Psoas muscle (tissue), 7 donors: ENCODE measurements at regions not wholly inside any gene's neighbourhood (a gene's known extent, or its start where the extent isn't known, plus 50 kb on each side); places are given as distances from the start of the nearest gene placed in this dataset.

Source experiments
- ATAC-seq, 4 donors: fragments of 200-7000 bp; cut with Tn5 transposase; one replicate each; pipeline ENCODE4 v1.9.1; 2020; ENCODE audit warnings: moderate library complexity in 3 of 4, mild to moderate bottlenecking in 2 of 4
- DNase-seq, 2 donors: peaks; one replicate each; pipeline ENCODE4 v3.0.0-alpha.2; 2020
- H3K27ac ChIP-seq: fragments of 200-600 bp; one replicate; pipeline ENCODE4 v1.8.0; 2022
- H3K27me3 ChIP-seq, 3 donors: fragments of 200-600 bp in 1 of 3; one replicate each; pipeline versions ENCODE4 v1.6.1 to v1.8.0; 2013 to 2022; ENCODE audit warnings: low read length in 2 of 3, mild to moderate bottlenecking in 2 of 3, moderate library complexity in 1 of 3; ENCODE audit not compliant: insufficient read depth in 3 of 3
- H3K36me3 ChIP-seq, 2 donors: fragments of 200-600 bp in 1 of 2; one replicate each; pipeline versions ENCODE4 v1.6.1 to v1.8.0; 2013 to 2022; ENCODE audit warnings: low read depth in 1 of 2, mild to moderate bottlenecking in 1 of 2, moderate library complexity in 1 of 2; ENCODE audit not compliant: insufficient read depth in 1 of 2
- H3K4me1 ChIP-seq: fragments of 200-600 bp; one replicate; pipeline ENCODE4 v1.8.0; 2022
- H3K4me3 ChIP-seq: fragments of 200-600 bp; one replicate; pipeline ENCODE4 v1.8.0; 2022; ENCODE audit warnings: mild to moderate bottlenecking
- H3K9me3 ChIP-seq: fragments of 200-600 bp; one replicate; pipeline ENCODE4 v1.8.0; 2022
- WGBS, 3 donors: extraction: QIAGEN DNeasy Blood & Tissue Kit; methylation state at CpG; one replicate each; pipeline versions ENCODE4 v1.1.6 to v1.1.7; 2013; 5-methylcytosine and 5-hydroxymethylcytosine counted together
- intact Hi-C, 2 donors: fragments of 100-400 bp; cut with DNase I; formaldehyde crosslinking; loops; one replicate each; pipeline versions ENCODE4 v1.11.0 to v1.14.2; 2022
- TF ChIP-seq, protein P1 (sequence below): fragments of 200-600 bp; IDR thresholded peaks from one replicate; pipeline ENCODE4 v1.8.0; 2022; ENCODE audit warnings: antibody characterized with exemption
- donor health status: healthy with polysubstance abuse.
- donor health status: DM: no; HTN: no; CAD: no; lungs with moderate emphysema.
- donor health status: Bipolar disorder and iron deficiency.
- donor health status: healthy.
- donor health status: DM: yes; HTN: yes; CAD: no.
- donor health status: DM: no; HTN: no; CAD: no.
- donor health status: DM: yes; HTN: yes; CAD: no.

DNA sequence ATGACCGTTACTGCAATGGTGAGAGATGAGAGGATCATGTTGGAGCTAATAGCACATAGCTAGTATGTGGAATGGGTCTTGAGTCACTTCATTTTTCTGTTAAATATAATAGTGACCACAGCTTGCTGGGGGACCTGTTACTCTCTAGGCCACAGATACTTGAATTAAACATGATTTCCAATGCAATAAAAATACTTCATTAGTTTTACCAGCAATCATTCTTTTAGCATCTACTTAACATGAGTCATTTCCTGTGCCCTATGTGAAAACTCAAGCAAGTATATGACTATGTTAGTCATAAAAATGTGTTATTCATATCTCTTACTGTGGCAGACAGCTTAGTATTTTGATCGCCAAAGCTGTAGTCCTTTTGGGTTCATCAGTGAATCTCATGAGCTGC lies 798.8 kb downstream of the SLC16A7 start:
- 80 to 97% (median 84%) methylated on average over 2 of the region's 2 CpGs for WGBS, 3 donors
- ATAC-seq (no peak), DNase-seq (no peak)
- intact Hi-C loops, result no loop called here
- no peak overlapping the region for H3K4me3 ChIP-seq
- no peaks in the 10 kb centered on the region for H3K4me1 ChIP-seq
- TF ChIP-seq, protein P1, sequence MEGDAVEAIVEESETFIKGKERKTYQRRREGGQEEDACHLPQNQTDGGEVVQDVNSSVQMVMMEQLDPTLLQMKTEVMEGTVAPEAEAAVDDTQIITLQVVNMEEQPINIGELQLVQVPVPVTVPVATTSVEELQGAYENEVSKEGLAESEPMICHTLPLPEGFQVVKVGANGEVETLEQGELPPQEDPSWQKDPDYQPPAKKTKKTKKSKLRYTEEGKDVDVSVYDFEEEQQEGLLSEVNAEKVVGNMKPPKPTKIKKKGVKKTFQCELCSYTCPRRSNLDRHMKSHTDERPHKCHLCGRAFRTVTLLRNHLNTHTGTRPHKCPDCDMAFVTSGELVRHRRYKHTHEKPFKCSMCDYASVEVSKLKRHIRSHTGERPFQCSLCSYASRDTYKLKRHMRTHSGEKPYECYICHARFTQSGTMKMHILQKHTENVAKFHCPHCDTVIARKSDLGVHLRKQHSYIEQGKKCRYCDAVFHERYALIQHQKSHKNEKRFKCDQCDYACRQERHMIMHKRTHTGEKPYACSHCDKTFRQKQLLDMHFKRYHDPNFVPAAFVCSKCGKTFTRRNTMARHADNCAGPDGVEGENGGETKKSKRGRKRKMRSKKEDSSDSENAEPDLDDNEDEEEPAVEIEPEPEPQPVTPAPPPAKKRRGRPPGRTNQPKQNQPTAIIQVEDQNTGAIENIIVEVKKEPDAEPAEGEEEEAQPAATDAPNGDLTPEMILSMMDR, result no peak
- H3K27me3 ChIP-seq, result no peaks in the 10 kb centered on the region
- H3K36me3 ChIP-seq, result no peaks in the 10 kb centered on the region
- H3K9me3 ChIP-seq, result no peaks in the 10 kb centered on the region
- no peak overlapping the region for H3K27ac ChIP-seq

DNA sequence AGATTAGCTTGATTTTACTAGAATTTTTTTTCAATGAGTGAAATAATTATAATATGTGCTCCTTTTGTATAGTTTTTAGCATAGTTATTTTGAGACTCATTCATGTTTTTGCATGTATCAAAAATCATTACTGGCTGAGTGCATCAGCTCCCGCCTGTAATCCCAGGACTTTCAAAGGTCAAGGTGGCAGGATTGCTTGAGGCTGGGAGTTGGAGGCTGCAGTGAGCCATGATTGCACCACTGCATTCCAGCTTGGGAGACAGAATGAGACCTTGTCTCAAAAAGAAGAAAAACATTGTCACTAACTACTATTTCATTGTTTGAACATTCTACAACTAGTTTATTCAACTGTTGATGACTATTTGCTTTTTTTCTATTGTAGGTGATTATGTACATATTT lies 802.7 kb downstream of the SLC16A7 start:
- 73 to 87% (median 76%) methylated on average over 1 of the region's 1 CpG for WGBS, 3 donors

DNA sequence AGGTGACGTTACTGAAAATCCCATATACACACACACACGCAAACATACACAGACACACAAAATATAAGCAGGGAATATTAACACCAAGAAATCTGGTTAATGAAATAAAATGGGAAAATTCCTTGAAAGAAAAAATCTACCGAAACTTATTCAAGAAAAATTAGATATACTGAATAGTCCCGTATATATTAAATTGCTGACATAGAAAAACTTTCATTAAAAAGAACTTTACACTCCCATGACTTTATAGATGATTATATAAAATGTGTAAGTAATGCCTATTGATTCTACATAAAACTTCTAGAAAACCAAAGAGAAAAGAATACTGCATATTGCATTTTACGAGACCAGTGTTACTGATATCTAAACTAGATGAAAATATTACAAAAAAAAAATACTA lies 803.2 kb downstream of the SLC16A7 start:
- Histone ChIP-seq H3K36me3 (no peaks in the 10 kb centered on the region), H3K27me3 (no peaks in the 10 kb centered on the region), H3K27ac (no peak overlapping the region), H3K9me3 (no peaks in the 10 kb centered on the region), H3K4me1 (no peaks in the 10 kb centered on the region), H3K4me3 (no peak overlapping the region)
- DNase-seq (no peak), ATAC-seq (no peak)
- intact Hi-C loops, result no loop called here
- 93 to 96% (median 95%) methylated on average over 5 of the region's 5 CpGs for WGBS, 3 donors
- TF ChIP-seq, protein P1, result no peak

More for the DNA sequence above, 802.7 kb downstream of the SLC16A7 start:
- Histone ChIP-seq H3K4me1 (no peaks in the 10 kb centered on the region), H3K27ac (no peak overlapping the region), H3K27me3 (no peaks in the 10 kb centered on the region), H3K4me3 (no peak overlapping the region), H3K9me3 (no peaks in the 10 kb centered on the region), H3K36me3 (no peaks in the 10 kb centered on the region)
- DNase-seq, result no peak
- intact Hi-C loops, result no loop called here
- TF ChIP-seq, protein P1, result no peak
- no peak for ATAC-seq

DNA sequence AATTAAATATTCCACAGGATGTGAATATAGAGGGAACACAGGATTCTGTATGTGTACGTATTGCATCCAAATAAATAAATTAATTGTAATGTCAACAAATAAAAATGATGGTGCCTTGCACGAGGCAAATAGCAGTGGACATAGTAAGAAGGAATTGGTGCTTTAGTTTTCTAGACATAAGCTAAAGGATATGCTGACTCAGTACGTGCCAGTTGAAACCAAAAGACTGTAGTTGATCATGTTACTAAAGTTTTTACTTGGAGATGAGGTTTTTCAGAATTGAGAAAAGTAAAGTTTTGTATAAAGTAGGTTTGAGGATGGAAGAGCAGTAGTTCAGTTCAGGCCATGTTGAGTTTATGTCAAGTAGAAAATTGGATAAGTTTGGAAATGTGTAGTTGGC lies 807.2 kb downstream of the SLC16A7 start:
- TF ChIP-seq, protein P1, result no peak
- Histone ChIP-seq H3K4me3 (no peak overlapping the region), H3K27me3 (no peaks in the 10 kb centered on the region), H3K27ac (no peak overlapping the region), H3K4me1 (no peaks in the 10 kb centered on the region), H3K36me3 (no peaks in the 10 kb centered on the region), H3K9me3 (no peaks in the 10 kb centered on the region)
- 76 to 83% (median 77%) methylated on average over 3 of the region's 3 CpGs for WGBS, 3 donors
- no peak for DNase-seq
- no peak for ATAC-seq
- intact Hi-C loops, result no loop called here

DNA sequence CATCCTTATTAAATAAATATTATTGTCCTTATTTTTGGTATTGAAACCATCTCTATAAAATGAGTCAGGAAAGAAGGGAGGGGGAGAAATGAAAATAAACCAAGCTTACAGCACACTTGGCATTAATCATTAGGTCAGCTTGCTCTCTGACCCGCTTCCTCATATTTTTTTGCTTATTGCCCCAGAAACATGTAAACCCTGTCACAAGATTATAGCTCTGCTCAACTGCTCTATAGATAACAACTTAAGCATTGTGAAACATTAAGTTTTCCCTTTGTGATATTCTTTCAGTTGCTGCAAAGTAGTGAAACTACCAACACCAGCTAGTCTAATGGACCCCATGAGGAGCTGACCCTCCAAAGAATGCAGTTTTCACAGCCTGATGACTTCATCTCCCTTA lies 819.5 kb downstream of the SLC16A7 start:
- Histone ChIP-seq H3K27me3 (no peaks in the 10 kb centered on the region), H3K36me3 (no peaks in the 10 kb centered on the region), H3K4me1 (no peaks in the 10 kb centered on the region), H3K27ac (no peak overlapping the region), H3K9me3 (peaks cover 7% of the 10 kb centered on the region), H3K4me3 (no peak overlapping the region)
- DNase-seq, result no peak
- ATAC-seq, result no peak
- intact Hi-C loops, result no loop called here
- 82 to 93% (median 88%) methylated on average over 1 of the region's 1 CpG for WGBS, 3 donors
- TF ChIP-seq, protein P1, result no peak
